HCT116 (cell line): ENCODE measurements at regions not wholly inside any gene's neighbourhood (a gene's known extent, or its start where the extent isn't known, plus 50 kb on each side); places are given as distances from the start of the nearest gene placed in this dataset.

ENCODE experiments used
- ATAC-seq: fragments of 200-7000 bp; cut with Tn5 transposase; 2 replicates; pipeline ENCODE4 v1.9.1; 2020; ENCODE audit warnings: mild to moderate bottlenecking, moderate library complexity
- BruUV-seq: library from RNA; stranded (reverse); fragments of 400-500 nt; replicated peaks from 2 replicates; lab custom pipeline; 2021; lab: Mats Ljungman, UMichigan
- CTCF ChIA-PET: fragments of 300-600 bp; sonication (Branson Sonifier 250); formaldehyde crosslinking; loops from one replicate; lab custom pipeline; 2021; ENCODE audit warnings: antibody characterized with exemption; lab: Charles Lee
- POLR2A ChIA-PET: fragments of 300-600, 350-600 bp; sonication (Branson Sonifier 250); formaldehyde crosslinking; loops from one replicate; lab custom pipeline; 2021; ENCODE audit warnings: antibody characterized with exemption; lab: Charles Lee
- RAD21 ChIA-PET, 2 experiments: fragments of 300-600 bp; sonication (Branson Sonifier 250); formaldehyde crosslinking; loops; one replicate each; lab custom pipeline; 2023; ENCODE audit warnings: low total read pairs in 2 of 2; ENCODE audit not compliant: uncharacterized antibody in 2 of 2, unreplicated experiment in 2 of 2, low non-redundant PET in 1 of 2; lab: Charles Lee
- DNase-seq: peaks from one replicate; pipeline ENCODE4 v3.0.0-alpha.2; 2010; ENCODE audit warnings: low read depth, low spot score
- H2AFZ ChIP-seq: fragments of 200-600 bp; shearing (Covaris generic), sonication (generic); 2 replicates; pipeline ENCODE4 v1.6.1; 2017; ENCODE audit warnings: low read depth, mixed run types, mixed read lengths, antibody characterized with exemption, low read length; ENCODE audit not compliant: poor library complexity, severe bottlenecking
- H3K27ac ChIP-seq: 2 replicates; pipeline ENCODE4 v1.5.1; 2012; ENCODE audit warnings: low read depth, low read length
- H3K27me3 ChIP-seq: fragments of 200-600 bp; sonication (generic); 2 replicates; pipeline ENCODE4 v1.6.1; 2016; ENCODE audit warnings: mixed run types, low read length, mixed read lengths; ENCODE audit not compliant: insufficient read depth
- H3K36me3 ChIP-seq, 2 experiments: fragments of 200-500 bp in 1 of 2; fragments of 200-600 bp in 1 of 2; sonication (Bioruptor generic) in 1 of 2; sonication (generic) in 1 of 2; 2 replicates each; pipeline versions ENCODE4 v1.5.1 to v1.6.1; 2014 to 2016; ENCODE audit warnings: low read length in 2 of 2, inconsistent platforms in 1 of 2, mixed read lengths in 1 of 2, mixed run types in 1 of 2; ENCODE audit not compliant: insufficient read depth in 2 of 2, control insufficient read depth in 1 of 2
- H3K4me1 ChIP-seq, 2 experiments: fragments of 200-600 bp in 1 of 2; sonication (generic) in 1 of 2; 2 replicates each; pipeline versions ENCODE4 v1.5.1 to v1.6.1; 2012 to 2017; ENCODE audit warnings: low read length in 2 of 2, inconsistent platforms in 1 of 2, mild to moderate bottlenecking in 1 of 2, mixed read lengths in 1 of 2, mixed run types in 1 of 2, moderate library complexity in 1 of 2; ENCODE audit not compliant: insufficient read depth in 2 of 2, control insufficient read depth in 1 of 2
- H3K4me2 ChIP-seq: fragments of 200-600 bp; sonication (generic); 2 replicates; pipeline ENCODE4 v1.6.1; 2017; ENCODE audit warnings: mixed run types, low read length, mixed read lengths
- H3K4me3 ChIP-seq, 2 experiments: fragments of 200-600 bp in 1 of 2; sonication (generic) in 1 of 2; replicated peaks in 1 of 2; 2 replicates each; pipeline ENCODE4 v1.5.1; 2011 to 2016; ENCODE audit warnings: low read length in 2 of 2, control low read depth in 1 of 2, low read depth in 1 of 2, mild to moderate bottlenecking in 1 of 2, mixed read lengths in 1 of 2, mixed run types in 1 of 2
- H3K79me2 ChIP-seq: fragments of 200-600 bp; sonication (generic); 2 replicates; pipeline ENCODE4 v1.6.1; 2017; ENCODE audit warnings: mild to moderate bottlenecking, mixed run types, low read length, moderate library complexity, mixed read lengths; ENCODE audit not compliant: insufficient read depth
- H3K9ac ChIP-seq: fragments of 200-600 bp; sonication (generic); 2 replicates; pipeline ENCODE4 v1.6.1; 2016; ENCODE audit warnings: low read length, mixed read lengths
- H3K9me2 ChIP-seq: fragments of 200-600 bp; sonication (generic), shearing (Covaris generic); 2 replicates; pipeline ENCODE4 v1.6.1; 2017; ENCODE audit warnings: mixed run types, mild to moderate bottlenecking, moderate library complexity; ENCODE audit not compliant: insufficient read depth
- H3K9me3 ChIP-seq, 2 experiments: fragments of 200-500 bp in 1 of 2; fragments of 200-600 bp in 1 of 2; sonication (Bioruptor generic) in 1 of 2; sonication (generic) in 1 of 2; 2 replicates each; pipeline ENCODE4 v1.6.1; 2014 to 2017; ENCODE audit warnings: low read length in 2 of 2, mixed read lengths in 2 of 2, inconsistent platforms in 1 of 2, low read depth in 1 of 2, mild to moderate bottlenecking in 1 of 2, mixed run types in 1 of 2, moderate library complexity in 1 of 2; ENCODE audit not compliant: control insufficient read depth in 1 of 2, insufficient read depth in 1 of 2
- H4K20me1 ChIP-seq: fragments of 200-600 bp; sonication (generic), shearing (Covaris generic); 2 replicates; pipeline ENCODE4 v1.6.1; 2017; ENCODE audit warnings: mixed run types, mild to moderate bottlenecking, moderate library complexity; ENCODE audit not compliant: insufficient read depth
- CBX3 ChIP-seq: IDR thresholded peaks from 2 replicates; pipeline ENCODE4 v1.6.1; 2012; ENCODE audit warnings: low read depth
- EGR1 ChIP-seq: IDR thresholded peaks from 2 replicates; pipeline ENCODE4 v1.6.1; 2012; ENCODE audit warnings: low read depth
- ELF1 ChIP-seq: IDR thresholded peaks from 2 replicates; pipeline ENCODE4 v1.6.1; 2012; ENCODE audit warnings: low read depth, borderline replicate concordance
- EZH2 ChIP-seq: fragments of 200-600 bp; sonication (generic); IDR thresholded peaks from 2 replicates; pipeline ENCODE4 v1.6.1; 2017; ENCODE audit warnings: antibody characterized with exemption, mixed run types
- EZH2phosphoT487 ChIP-seq: fragments of 200-600 bp; IDR thresholded peaks from 2 replicates; pipeline ENCODE4 v1.6.1; 2018; ENCODE audit warnings: antibody characterized with exemption, borderline replicate concordance
- FOSL1 ChIP-seq: IDR thresholded peaks from 2 replicates; pipeline ENCODE4 v1.6.1; 2012; ENCODE audit warnings: low read depth
- JUND ChIP-seq: IDR thresholded peaks from 2 replicates; pipeline ENCODE4 v1.6.1; 2012
- POLR2A ChIP-seq: IDR thresholded peaks from 2 replicates; pipeline ENCODE4 v1.7.0; 2011; ENCODE audit warnings: borderline replicate concordance; ENCODE audit not compliant: insufficient read depth, insufficient read length; ENCODE audit errors: extremely low read depth
- POLR2AphosphoS5 ChIP-seq: IDR thresholded peaks from 2 replicates; pipeline ENCODE4 v1.6.1; 2011; ENCODE audit warnings: mild to moderate bottlenecking, low read depth, low read length, moderate library complexity
- RAD21 ChIP-seq: IDR thresholded peaks from 2 replicates; pipeline ENCODE4 v1.6.1; 2012; ENCODE audit warnings: low read depth, mild to moderate bottlenecking
- SIN3A ChIP-seq: IDR thresholded peaks from 2 replicates; pipeline ENCODE4 v1.6.1; 2012; ENCODE audit warnings: low read depth
- SP1 ChIP-seq: IDR thresholded peaks from 2 replicates; pipeline ENCODE4 v1.6.1; 2012; ENCODE audit warnings: low read depth
- SRF ChIP-seq: IDR thresholded peaks from 2 replicates; pipeline ENCODE4 v1.6.1; 2012; ENCODE audit warnings: low read depth
- TCF7L2 ChIP-seq: IDR thresholded peaks from 2 replicates; pipeline ENCODE4 v1.7.0; 2011; ENCODE audit warnings: borderline replicate concordance, inconsistent platforms; ENCODE audit not compliant: insufficient read depth, insufficient read length; ENCODE audit errors: extremely low read depth
- YY1 ChIP-seq: IDR thresholded peaks from 2 replicates; pipeline ENCODE4 v1.6.1; 2011; ENCODE audit warnings: low read length, low read depth, moderate library complexity, mild to moderate bottlenecking; ENCODE audit not compliant: insufficient replicate concordance; ENCODE audit errors: extremely low read depth
- ZNF274 ChIP-seq: fragments of 200-500 bp; sonication (Bioruptor generic); IDR thresholded peaks from 2 replicates; pipeline ENCODE4 v1.6.1; 2014; ENCODE audit warnings: mild to moderate bottlenecking, low read depth, low read length, inconsistent platforms
- intact Hi-C: fragments of 100-400 bp; cut with micrococcal nuclease; formaldehyde crosslinking; loops from 2 replicates; pipeline ENCODE4 v1.10.0; 2022
- TF ChIP-seq, protein P1 (sequence below), 3 experiments: fragments of 200-600 bp in 1 of 3; sonication (generic) in 1 of 3; IDR thresholded peaks in 2 of 3; conservative IDR thresholded peaks in 1 of 3; 2 replicates each; pipeline ENCODE4 v1.5.1; 2012 to 2017; ENCODE audit warnings: low read depth in 2 of 3, low read length in 2 of 3, antibody characterized with exemption in 1 of 3, borderline replicate concordance in 1 of 3, control low read depth in 1 of 3, mild to moderate bottlenecking in 1 of 3, mixed read lengths in 1 of 3, mixed run types in 1 of 3, moderate library complexity in 1 of 3; ENCODE audit not compliant: insufficient read depth in 1 of 3
- TF ChIP-seq, protein P2 (sequence below): IDR thresholded peaks from 2 replicates; pipeline ENCODE4 v1.6.1; 2012
- TF ChIP-seq, protein P3 (sequence below): IDR thresholded peaks from 2 replicates; pipeline ENCODE4 v1.6.1; 2012; ENCODE audit warnings: low read depth

DNA sequence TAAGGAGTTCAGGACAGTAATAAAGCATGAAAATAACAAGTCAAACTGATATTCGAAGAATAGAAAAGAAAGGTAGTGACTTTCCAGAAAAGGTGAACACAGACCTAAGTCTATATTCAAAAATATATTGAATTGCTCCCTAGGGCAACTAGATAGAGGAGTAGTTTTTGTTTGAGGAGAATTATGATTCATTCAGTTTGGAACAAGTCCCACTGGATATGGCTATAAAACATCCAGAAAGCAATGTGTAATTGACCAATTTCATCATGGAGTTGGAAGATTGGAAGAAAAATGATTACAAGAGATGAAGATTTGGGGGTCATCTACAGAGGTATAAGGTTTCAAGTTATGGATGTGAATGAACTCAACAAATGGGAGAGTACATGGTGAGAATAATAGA is 117.5 kb upstream of the ZNF462 start (continued):
- TF ChIP-seq, protein P1, sequence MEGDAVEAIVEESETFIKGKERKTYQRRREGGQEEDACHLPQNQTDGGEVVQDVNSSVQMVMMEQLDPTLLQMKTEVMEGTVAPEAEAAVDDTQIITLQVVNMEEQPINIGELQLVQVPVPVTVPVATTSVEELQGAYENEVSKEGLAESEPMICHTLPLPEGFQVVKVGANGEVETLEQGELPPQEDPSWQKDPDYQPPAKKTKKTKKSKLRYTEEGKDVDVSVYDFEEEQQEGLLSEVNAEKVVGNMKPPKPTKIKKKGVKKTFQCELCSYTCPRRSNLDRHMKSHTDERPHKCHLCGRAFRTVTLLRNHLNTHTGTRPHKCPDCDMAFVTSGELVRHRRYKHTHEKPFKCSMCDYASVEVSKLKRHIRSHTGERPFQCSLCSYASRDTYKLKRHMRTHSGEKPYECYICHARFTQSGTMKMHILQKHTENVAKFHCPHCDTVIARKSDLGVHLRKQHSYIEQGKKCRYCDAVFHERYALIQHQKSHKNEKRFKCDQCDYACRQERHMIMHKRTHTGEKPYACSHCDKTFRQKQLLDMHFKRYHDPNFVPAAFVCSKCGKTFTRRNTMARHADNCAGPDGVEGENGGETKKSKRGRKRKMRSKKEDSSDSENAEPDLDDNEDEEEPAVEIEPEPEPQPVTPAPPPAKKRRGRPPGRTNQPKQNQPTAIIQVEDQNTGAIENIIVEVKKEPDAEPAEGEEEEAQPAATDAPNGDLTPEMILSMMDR (IDR thresholded peaks at IDR 0.05 in 2 of 3, conservative IDR thresholded peaks at IDR 0.05 in 1 of 3; ENCODE audit: borderline replicate concordance in 1 of 3, insufficient read depth in 1 of 3, low read depth in 2 of 3, low read length in 2 of 3) = no peak
- no peak for TF ChIP-seq ZNF274
- TF ChIP-seq EZH2 = no peak
- TF ChIP-seq ELF1 = no peak
- no peak for TF ChIP-seq EZH2phosphoT487

DNA sequence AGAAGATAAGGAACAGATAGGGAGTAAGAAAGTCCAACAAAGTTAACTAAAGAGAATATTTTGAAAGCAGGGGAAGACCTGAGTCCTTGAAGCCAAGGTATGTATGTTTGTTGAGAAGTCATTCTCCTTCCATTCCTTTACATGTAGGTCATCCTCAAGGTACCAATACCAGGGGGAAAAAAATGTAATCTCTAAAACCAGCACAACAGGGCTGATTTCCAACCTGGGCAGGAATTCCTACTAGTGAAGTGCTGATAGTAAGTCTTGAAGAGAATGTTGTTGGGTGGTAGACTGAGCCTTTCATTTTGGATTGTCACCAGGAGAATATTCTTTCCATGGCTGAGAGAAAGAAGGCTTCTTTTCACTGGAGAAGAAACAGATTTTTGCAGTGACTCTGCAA is 117.1 kb upstream of the ZNF462 start:
- H3K79me2 ChIP-seq = no peaks in the 10 kb centered on the region
- no peak overlapping the region for H3K4me3 ChIP-seq
- no peaks in the 10 kb centered on the region; the same call in 1 of the 2 replicates for H3K27me3 ChIP-seq
- no peaks in the 10 kb centered on the region for H4K20me1 ChIP-seq
- no peaks in the 10 kb centered on the region for H3K9me2 ChIP-seq
- RAD21 ChIA-PET = no interaction called here
- no peaks in the 10 kb centered on the region for H3K36me3 ChIP-seq
- no peak overlapping the region for H2AFZ ChIP-seq
- intact Hi-C loops = no loop called here
- POLR2A ChIA-PET = no interaction called here
- H3K9ac ChIP-seq = no peak overlapping the region
- BruUV-seq = no TSS peak
- H3K9me3 ChIP-seq = no peaks in the 10 kb centered on the region
- no peak for ATAC-seq
- H3K4me1 ChIP-seq = no peaks in the 10 kb centered on the region
- DNase-seq = no peak
- H3K27ac ChIP-seq = no peak overlapping the region
- CTCF ChIA-PET = no interaction called here
- no peak overlapping the region for H3K4me2 ChIP-seq
- TF ChIP-seq EZH2 (no peak), CBX3 (no peak), JUND (no peak), YY1 (no peak), SP1 (no peak), SRF (no peak), SIN3A (no peak), EZH2phosphoT487 (no peak), POLR2AphosphoS5 (no peak), FOSL1 (no peak), POLR2A (no peak), EGR1 (no peak), TCF7L2 (no peak), ELF1 (no peak), RAD21 (no peak)
- TF ChIP-seq, protein P2, sequence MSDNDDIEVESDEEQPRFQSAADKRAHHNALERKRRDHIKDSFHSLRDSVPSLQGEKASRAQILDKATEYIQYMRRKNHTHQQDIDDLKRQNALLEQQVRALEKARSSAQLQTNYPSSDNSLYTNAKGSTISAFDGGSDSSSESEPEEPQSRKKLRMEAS = no peak
- TF ChIP-seq, protein P3, sequence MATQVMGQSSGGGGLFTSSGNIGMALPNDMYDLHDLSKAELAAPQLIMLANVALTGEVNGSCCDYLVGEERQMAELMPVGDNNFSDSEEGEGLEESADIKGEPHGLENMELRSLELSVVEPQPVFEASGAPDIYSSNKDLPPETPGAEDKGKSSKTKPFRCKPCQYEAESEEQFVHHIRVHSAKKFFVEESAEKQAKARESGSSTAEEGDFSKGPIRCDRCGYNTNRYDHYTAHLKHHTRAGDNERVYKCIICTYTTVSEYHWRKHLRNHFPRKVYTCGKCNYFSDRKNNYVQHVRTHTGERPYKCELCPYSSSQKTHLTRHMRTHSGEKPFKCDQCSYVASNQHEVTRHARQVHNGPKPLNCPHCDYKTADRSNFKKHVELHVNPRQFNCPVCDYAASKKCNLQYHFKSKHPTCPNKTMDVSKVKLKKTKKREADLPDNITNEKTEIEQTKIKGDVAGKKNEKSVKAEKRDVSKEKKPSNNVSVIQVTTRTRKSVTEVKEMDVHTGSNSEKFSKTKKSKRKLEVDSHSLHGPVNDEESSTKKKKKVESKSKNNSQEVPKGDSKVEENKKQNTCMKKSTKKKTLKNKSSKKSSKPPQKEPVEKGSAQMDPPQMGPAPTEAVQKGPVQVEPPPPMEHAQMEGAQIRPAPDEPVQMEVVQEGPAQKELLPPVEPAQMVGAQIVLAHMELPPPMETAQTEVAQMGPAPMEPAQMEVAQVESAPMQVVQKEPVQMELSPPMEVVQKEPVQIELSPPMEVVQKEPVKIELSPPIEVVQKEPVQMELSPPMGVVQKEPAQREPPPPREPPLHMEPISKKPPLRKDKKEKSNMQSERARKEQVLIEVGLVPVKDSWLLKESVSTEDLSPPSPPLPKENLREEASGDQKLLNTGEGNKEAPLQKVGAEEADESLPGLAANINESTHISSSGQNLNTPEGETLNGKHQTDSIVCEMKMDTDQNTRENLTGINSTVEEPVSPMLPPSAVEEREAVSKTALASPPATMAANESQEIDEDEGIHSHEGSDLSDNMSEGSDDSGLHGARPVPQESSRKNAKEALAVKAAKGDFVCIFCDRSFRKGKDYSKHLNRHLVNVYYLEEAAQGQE = no peak
- TF ChIP-seq, protein P1 (IDR thresholded peaks at IDR 0.05 in 2 of 3, conservative IDR thresholded peaks at IDR 0.05 in 1 of 3; ENCODE audit: borderline replicate concordance in 1 of 3, insufficient read depth in 1 of 3, low read depth in 2 of 3, low read length in 2 of 3) = no peak
